ENCODE measurements at regions not wholly inside any gene's neighbourhood (a gene's known extent, or its start where the extent isn't known, plus 50 kb on each side); places are given as distances from the start of the nearest gene placed in this dataset.

DNA sequence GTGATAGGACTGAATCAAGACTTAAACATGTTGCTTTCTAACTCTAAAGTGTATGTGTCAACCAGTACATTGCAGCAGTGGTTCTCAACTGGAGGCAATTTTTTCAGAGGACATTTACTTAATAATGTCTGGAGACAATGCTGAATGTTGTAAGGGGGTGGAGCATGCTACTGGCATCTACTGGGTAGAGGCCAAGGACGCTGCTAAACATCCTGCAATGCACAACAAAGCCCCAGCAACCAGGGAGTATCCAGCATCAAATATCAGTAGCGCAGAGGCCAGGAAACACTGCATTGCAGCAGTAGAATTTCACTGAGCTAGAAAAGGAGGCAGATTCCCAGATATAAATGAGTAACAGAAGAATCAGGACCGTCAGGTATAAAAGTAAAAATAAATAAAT is 79.8 kb upstream of the GRM7 start:
- TF ChIP-seq, protein P1, sequence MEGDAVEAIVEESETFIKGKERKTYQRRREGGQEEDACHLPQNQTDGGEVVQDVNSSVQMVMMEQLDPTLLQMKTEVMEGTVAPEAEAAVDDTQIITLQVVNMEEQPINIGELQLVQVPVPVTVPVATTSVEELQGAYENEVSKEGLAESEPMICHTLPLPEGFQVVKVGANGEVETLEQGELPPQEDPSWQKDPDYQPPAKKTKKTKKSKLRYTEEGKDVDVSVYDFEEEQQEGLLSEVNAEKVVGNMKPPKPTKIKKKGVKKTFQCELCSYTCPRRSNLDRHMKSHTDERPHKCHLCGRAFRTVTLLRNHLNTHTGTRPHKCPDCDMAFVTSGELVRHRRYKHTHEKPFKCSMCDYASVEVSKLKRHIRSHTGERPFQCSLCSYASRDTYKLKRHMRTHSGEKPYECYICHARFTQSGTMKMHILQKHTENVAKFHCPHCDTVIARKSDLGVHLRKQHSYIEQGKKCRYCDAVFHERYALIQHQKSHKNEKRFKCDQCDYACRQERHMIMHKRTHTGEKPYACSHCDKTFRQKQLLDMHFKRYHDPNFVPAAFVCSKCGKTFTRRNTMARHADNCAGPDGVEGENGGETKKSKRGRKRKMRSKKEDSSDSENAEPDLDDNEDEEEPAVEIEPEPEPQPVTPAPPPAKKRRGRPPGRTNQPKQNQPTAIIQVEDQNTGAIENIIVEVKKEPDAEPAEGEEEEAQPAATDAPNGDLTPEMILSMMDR (IDR thresholded peaks at IDR 0.05), result no peak
- TF ChIP-seq POLR2A (IDR thresholded peaks at IDR 0.05) (no peak), POLR2AphosphoS5 (IDR thresholded peaks at IDR 0.05) (no peak), EP300 (IDR thresholded peaks at IDR 0.05) (no peak)
